ENCODE measurements at regions not wholly inside any gene's neighbourhood (a gene's known extent, or its start where the extent isn't known, plus 50 kb on each side); places are given as distances from the start of the nearest gene placed in this dataset.

GRCh38 chr15:53116169-53116568 lies 326.0 kb upstream of the ONECUT1 start:
- no peaks in the 10 kb centered on the region for H3K9me3 ChIP-seq (ENCODE audit: low read length)
- no peak overlapping the region for H2AFZ ChIP-seq (ENCODE audit: low read depth, low read length)
- no peaks in the 10 kb centered on the region for H3K4me1 ChIP-seq (ENCODE audit: insufficient read depth, low read length)
- H3K36me3 ChIP-seq (ENCODE audit: insufficient read depth, low read length): no peaks in the 10 kb centered on the region
- H3K27me3 ChIP-seq (ENCODE audit: insufficient read depth, low read length): peaks cover 3% of the 10 kb centered on the region
- no peak overlapping the region for H3K4me3 ChIP-seq (ENCODE audit: low read length)

GRCh38 chr15:53115563-53115962 lies 325.4 kb upstream of the ONECUT1 start:
- no peak overlapping the region for H2AFZ ChIP-seq (ENCODE audit: low read depth, low read length)
- no peaks in the 10 kb centered on the region for H3K4me1 ChIP-seq (ENCODE audit: insufficient read depth, low read length)
- no peaks in the 10 kb centered on the region for H3K9me3 ChIP-seq (ENCODE audit: low read length)
- no peaks in the 10 kb centered on the region for H3K36me3 ChIP-seq (ENCODE audit: insufficient read depth, low read length)
- no peak overlapping the region for H3K4me3 ChIP-seq (ENCODE audit: low read length)
- no peaks in the 10 kb centered on the region for H3K27me3 ChIP-seq (ENCODE audit: insufficient read depth, low read length)

GRCh38 chr15:53114960-53115359 lies 324.8 kb upstream of the ONECUT1 start:
- H3K9me3 ChIP-seq (ENCODE audit: low read length): no peaks in the 10 kb centered on the region
- no peaks in the 10 kb centered on the region for H3K4me1 ChIP-seq (ENCODE audit: insufficient read depth, low read length)
- H3K27me3 ChIP-seq (ENCODE audit: insufficient read depth, low read length): no peaks in the 10 kb centered on the region
- no peak overlapping the region for H2AFZ ChIP-seq (ENCODE audit: low read depth, low read length)
- H3K4me3 ChIP-seq (ENCODE audit: low read length): no peak overlapping the region
- H3K36me3 ChIP-seq (ENCODE audit: insufficient read depth, low read length): no peaks in the 10 kb centered on the region

- peaks cover 4% of the 10 kb centered on the region for H3K4me1 ChIP-seq (ENCODE audit: insufficient read depth, low read length)
- no peak overlapping the region for H2AFZ ChIP-seq (ENCODE audit: low read depth, low read length)
- no peaks in the 10 kb centered on the region for H3K27me3 ChIP-seq (ENCODE audit: insufficient read depth, low read length)
- no peaks in the 10 kb centered on the region for H3K36me3 ChIP-seq (ENCODE audit: insufficient read depth, low read length)
- no peak overlapping the region for H3K4me3 ChIP-seq (ENCODE audit: low read length)
- no peaks in the 10 kb centered on the region for H3K9me3 ChIP-seq (ENCODE audit: low read length)
These were observed 320.9 kb upstream of the ONECUT1 start for GRCh38 chr15:53110999-53111398.

DNA sequence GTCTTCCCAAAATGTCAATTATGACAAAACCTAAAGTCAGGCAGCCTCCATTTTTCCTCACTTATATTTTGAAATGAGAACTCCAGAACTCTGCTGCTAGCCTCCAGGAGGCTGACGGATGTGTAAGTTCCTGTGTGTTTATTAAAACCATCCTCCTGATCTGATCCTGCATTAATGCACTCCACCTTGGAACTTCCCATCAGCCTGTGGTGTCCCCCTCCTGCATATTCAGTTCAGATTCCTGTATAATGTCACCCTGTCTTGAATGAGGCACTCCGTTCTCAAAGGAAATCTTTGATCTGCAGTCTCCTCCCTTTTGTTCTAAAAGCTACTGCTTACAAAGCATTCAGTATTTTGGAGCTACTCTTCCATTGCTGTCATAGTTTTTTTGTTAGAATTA lies 318.2 kb upstream of the ONECUT1 start:
- H3K4me1 ChIP-seq (ENCODE audit: insufficient read depth, low read length): peaks cover 4% of the 10 kb centered on the region
- H3K27me3 ChIP-seq (ENCODE audit: insufficient read depth, low read length): no peaks in the 10 kb centered on the region
- no peak overlapping the region for H3K4me3 ChIP-seq (ENCODE audit: low read length)
- no peaks in the 10 kb centered on the region for H3K9me3 ChIP-seq (ENCODE audit: low read length)
- no peak overlapping the region for H2AFZ ChIP-seq (ENCODE audit: low read depth, low read length)
- H3K36me3 ChIP-seq (ENCODE audit: insufficient read depth, low read length): no peaks in the 10 kb centered on the region

GRCh38 chr15:53107855-53108254 lies 317.7 kb upstream of the ONECUT1 start:
- no peak overlapping the region for H2AFZ ChIP-seq (ENCODE audit: low read depth, low read length)
- H3K9me3 ChIP-seq (ENCODE audit: low read length): no peaks in the 10 kb centered on the region
- no peaks in the 10 kb centered on the region for H3K27me3 ChIP-seq (ENCODE audit: insufficient read depth, low read length)
- no peaks in the 10 kb centered on the region for H3K36me3 ChIP-seq (ENCODE audit: insufficient read depth, low read length)
- peaks cover 4% of the 10 kb centered on the region for H3K4me1 ChIP-seq (ENCODE audit: insufficient read depth, low read length)
- no peak overlapping the region for H3K4me3 ChIP-seq (ENCODE audit: low read length)

DNA sequence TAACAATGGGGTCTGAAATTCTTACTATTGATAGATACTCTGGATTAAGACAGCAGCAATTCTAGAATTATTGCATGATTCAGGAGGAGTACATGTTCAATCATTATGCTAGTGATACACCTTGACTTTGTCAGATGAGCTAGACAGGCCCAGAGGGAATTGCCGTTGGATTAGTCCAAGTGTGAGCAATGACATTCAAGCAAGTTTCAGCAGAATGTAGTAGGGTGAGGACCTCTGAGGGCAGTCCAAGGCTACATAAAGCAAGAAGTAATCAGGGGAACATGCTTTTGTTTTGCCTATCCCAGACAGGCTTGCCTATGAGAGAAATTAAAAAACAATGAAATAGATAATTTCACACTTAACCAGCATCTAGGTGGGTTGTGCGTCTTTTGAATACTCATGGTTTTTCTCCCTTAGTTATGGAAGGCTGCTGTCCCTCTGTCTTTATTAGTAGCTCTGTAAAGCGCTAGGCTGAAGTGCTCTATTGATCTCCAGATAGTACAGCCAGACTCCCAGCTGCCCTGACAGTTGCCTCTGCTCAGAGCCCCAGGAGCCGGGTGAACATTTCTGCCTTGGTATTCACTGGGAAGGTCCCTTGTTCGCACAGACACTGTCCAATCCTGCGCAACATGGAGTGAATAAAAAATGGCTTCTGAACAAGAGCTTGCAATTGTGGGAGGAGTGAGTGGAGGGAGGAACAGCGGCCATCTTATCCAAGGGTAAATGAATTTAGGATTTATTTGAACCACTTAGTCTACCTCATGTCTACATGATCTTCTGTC lies 316.6 kb upstream of the ONECUT1 start:
- Histone ChIP-seq H3K9me3 (ENCODE audit: low read length) (no peaks in the 10 kb centered on the region), H2AFZ (ENCODE audit: low read depth, low read length) (no peak overlapping the region), H3K36me3 (ENCODE audit: insufficient read depth, low read length) (no peaks in the 10 kb centered on the region), H3K4me1 (ENCODE audit: insufficient read depth, low read length) (peaks cover 4% of the 10 kb centered on the region), H3K4me3 (ENCODE audit: low read length) (no peak overlapping the region), H3K27me3 (ENCODE audit: insufficient read depth, low read length) (no peaks in the 10 kb centered on the region)

DNA sequence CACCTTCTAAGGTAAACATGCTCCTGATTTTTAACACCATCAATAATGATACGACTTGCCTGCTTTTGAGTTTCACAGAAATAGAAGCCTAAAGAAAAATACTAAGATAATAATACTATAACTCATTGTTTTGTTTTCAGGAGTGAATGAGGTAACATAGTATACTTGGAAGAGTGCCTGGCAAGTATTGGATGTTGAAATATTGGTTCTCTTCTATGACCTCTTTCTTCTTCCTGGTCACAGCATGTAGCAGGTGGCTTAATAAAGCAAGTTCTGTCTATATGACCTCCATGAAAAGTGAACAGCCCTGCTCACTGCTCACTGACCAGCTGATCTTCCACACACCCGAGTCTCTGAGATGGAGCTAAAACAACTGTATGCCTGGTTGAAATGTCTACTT lies 312.3 kb upstream of the ONECUT1 start:
- H3K4me1 ChIP-seq (ENCODE audit: insufficient read depth, low read length): no peaks in the 10 kb centered on the region
- H3K9me3 ChIP-seq (ENCODE audit: low read length): no peaks in the 10 kb centered on the region
- H2AFZ ChIP-seq (ENCODE audit: low read depth, low read length): no peak overlapping the region

GRCh38 chr15:53080484-53080883 lies 290.3 kb upstream of the ONECUT1 start:
- H3K4me1 ChIP-seq (ENCODE audit: insufficient read depth, low read length): no peaks in the 10 kb centered on the region
- no peak overlapping the region for H2AFZ ChIP-seq (ENCODE audit: low read depth, low read length)
- H3K27me3 ChIP-seq (ENCODE audit: insufficient read depth, low read length): no peaks in the 10 kb centered on the region
- H3K4me3 ChIP-seq (ENCODE audit: low read length): no peak overlapping the region
- H3K36me3 ChIP-seq (ENCODE audit: insufficient read depth, low read length): no peaks in the 10 kb centered on the region
- no peaks in the 10 kb centered on the region for H3K9me3 ChIP-seq (ENCODE audit: low read length)

More for the DNA sequence above, 312.3 kb upstream of the ONECUT1 start:
- Histone ChIP-seq H3K27me3 (ENCODE audit: insufficient read depth, low read length) (no peaks in the 10 kb centered on the region), H3K36me3 (ENCODE audit: insufficient read depth, low read length) (no peaks in the 10 kb centered on the region), H3K4me3 (ENCODE audit: low read length) (no peak overlapping the region)

DNA sequence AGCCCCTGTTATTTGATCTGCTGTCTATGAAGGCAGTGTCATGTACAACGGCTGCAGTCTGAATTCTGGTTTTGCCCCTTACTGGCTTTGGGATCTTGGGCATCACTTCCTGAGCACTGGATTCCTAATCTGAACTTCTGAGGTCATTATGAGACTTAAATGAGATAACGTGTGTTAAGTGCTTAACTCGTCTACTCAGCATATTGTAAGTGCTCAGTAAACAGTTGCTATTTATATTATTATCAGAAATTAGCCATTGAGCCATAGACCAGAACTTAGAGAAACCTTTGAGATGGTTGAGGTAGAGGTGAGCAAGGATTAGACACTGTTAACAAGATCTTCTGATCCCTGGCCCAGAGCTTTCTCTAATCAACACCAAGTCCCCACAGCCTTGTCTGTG lies 284.1 kb upstream of the ONECUT1 start:
- H2AFZ ChIP-seq (ENCODE audit: low read depth, low read length): no peak overlapping the region
- no peaks in the 10 kb centered on the region for H3K27me3 ChIP-seq (ENCODE audit: insufficient read depth, low read length)
- H3K36me3 ChIP-seq (ENCODE audit: insufficient read depth, low read length): no peaks in the 10 kb centered on the region
- H3K4me1 ChIP-seq (ENCODE audit: insufficient read depth, low read length): peaks cover 1% of the 10 kb centered on the region
- H3K9me3 ChIP-seq (ENCODE audit: low read length): no peaks in the 10 kb centered on the region
- H3K4me3 ChIP-seq (ENCODE audit: low read length): no peak overlapping the region

GRCh38 chr15:53072077-53072476 lies 281.9 kb upstream of the ONECUT1 start:
- no peaks in the 10 kb centered on the region for H3K9me3 ChIP-seq (ENCODE audit: low read length)
- peaks cover 3% of the 10 kb centered on the region for H3K27me3 ChIP-seq (ENCODE audit: insufficient read depth, low read length)
- peaks cover 10% of the 10 kb centered on the region for H3K4me1 ChIP-seq (ENCODE audit: insufficient read depth, low read length)
- no peaks in the 10 kb centered on the region for H3K36me3 ChIP-seq (ENCODE audit: insufficient read depth, low read length)
- H3K4me3 ChIP-seq (ENCODE audit: low read length): no peak overlapping the region
- H2AFZ ChIP-seq (ENCODE audit: low read depth, low read length): no peak overlapping the region

DNA sequence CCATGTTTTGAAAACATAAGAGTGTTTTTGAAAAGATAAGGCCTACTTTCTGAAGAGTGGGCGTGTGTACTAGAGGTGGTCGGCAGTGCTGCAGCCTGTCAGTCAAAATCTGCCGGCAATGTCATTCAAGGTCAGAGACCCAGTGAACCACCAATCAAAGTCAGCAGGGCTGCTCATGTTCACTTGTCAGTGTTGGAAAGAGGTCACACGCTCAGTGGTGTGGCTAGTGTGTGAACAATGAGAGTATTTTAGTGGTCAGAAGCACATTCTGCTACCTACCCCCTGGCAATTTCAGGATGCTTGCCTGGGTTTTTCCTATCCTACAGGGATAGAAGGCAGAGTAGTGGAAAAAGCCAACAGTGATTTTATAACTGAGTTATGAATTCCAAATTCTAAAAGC lies 278.5 kb upstream of the ONECUT1 start:
- Histone ChIP-seq H3K9me3 (ENCODE audit: low read length) (no peaks in the 10 kb centered on the region), H2AFZ (ENCODE audit: low read depth, low read length) (no peak overlapping the region), H3K4me1 (ENCODE audit: insufficient read depth, low read length) (peaks cover 10% of the 10 kb centered on the region), H3K36me3 (ENCODE audit: insufficient read depth, low read length) (no peaks in the 10 kb centered on the region), H3K27me3 (ENCODE audit: insufficient read depth, low read length) (peaks cover 5% of the 10 kb centered on the region), H3K4me3 (ENCODE audit: low read length) (no peak overlapping the region)

DNA sequence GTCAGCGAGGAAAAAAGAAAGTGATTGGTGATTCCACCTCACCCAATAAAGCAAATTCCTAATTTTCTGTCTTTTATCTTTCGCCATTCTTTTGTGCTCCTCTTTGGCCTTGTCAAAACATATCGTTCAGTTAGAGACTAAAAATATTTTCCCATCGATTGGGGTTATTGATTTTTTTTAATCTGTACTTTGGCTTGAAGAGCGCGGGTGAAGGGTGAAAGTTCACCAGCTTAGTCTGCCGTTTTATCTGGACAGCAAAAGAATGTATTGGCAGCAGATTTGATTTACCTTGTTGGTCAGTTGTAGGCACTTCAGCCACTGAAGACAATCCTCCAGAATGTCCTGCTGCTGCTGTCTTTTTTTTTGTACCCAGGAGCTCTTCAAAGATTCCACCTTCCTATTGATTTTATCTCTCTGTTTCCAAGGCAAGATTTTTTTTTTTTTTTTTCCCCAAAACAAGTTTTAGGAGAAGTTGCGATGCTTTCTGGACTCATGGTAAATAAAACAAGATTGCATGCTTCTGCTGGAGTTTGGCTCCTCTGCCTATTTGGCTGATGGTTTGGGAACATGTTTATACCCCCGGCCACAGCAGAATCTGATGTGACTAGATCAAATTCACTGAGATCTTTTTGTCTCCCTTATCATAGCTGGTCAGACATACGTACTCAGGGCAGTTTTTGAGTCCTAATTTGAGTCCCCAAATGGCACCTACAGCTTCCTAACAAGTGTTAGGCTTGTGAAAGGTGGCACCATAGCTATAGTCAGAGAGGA lies 269.3 kb upstream of the ONECUT1 start:
- Histone ChIP-seq H3K4me1 (ENCODE audit: insufficient read depth, low read length) (no peaks in the 10 kb centered on the region), H3K27me3 (ENCODE audit: insufficient read depth, low read length) (no peaks in the 10 kb centered on the region), H2AFZ (ENCODE audit: low read depth, low read length) (no peak overlapping the region), H3K4me3 (ENCODE audit: low read length) (no peak overlapping the region), H3K36me3 (ENCODE audit: insufficient read depth, low read length) (no peaks in the 10 kb centered on the region), H3K9me3 (ENCODE audit: low read length) (no peaks in the 10 kb centered on the region)

Measured in neuron (in vitro differentiated cells).